GM18909 (cell line): ENCODE measurements at regions not wholly inside any gene's neighbourhood (a gene's known extent, or its start where the extent isn't known, plus 50 kb on each side); places are given as distances from the start of the nearest gene placed in this dataset.

ENCODE experiments used
- ATAC-seq: cut with Tn5 transposase; IDR thresholded peaks from one replicate; pipeline ENCODE4 v1.9.1; 2021; ENCODE audit warnings: mild to moderate bottlenecking; ENCODE audit not compliant: unreplicated experiment, poor library complexity

DNA sequence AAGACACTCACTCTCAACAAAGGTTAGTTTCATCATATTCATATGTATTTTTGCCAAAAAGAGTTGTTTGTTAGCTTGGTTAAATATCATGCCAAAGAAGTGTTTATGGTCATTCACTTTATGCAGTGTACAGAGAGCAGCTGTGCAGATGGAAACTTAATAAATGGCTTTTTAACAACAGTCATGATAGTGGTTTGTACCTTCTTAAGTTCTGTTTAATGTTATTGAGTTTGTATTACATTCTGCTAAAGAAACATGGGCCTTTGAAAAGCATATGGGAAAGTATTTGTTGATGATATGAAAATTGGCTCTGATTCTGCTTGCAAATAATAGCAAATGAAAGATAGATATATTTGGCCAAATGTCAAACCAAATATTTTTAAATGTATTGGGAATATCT lies 607.3 kb downstream of the NCAM2 start:
- ATAC-seq, result no peak

DNA sequence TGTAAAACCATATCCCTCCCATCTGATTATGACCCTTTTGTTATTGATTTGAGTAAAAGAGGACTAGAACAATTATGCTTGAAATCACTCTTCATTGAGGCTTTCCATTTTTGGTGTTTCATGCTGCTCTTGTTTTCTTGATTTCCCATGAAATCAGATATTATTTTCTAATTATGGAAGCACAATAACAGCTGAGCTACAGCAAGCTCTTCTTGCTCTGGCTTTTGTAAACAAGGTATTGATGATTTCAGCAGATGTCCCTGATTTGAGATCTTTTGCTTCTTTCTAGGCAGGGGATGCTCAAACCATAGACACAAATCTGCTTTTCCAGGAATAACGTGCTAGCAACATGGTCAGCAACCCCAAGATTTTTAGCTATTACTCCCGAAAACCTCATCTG lies 607.8 kb downstream of the NCAM2 start:
- ATAC-seq, result no peak

DNA sequence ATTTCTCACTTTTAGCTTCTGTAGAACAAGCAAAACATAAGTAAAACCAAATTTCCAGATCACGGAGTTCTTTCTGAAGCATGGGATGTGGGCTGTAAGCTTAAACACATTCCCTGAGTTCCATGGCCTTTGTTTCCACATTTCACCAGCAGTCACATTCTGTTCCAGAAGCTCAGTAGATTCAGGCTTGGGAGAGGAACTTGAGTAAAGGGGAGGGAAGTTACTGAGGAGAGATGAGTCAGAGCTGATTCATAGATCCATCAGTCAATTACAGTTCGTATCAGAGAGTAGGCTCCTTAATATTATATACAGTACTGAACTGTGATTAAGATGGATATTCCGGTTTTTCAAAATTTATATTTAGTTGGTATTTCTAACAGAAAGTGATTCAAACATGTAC lies 614.3 kb downstream of the NCAM2 start:
- no peak for ATAC-seq

DNA sequence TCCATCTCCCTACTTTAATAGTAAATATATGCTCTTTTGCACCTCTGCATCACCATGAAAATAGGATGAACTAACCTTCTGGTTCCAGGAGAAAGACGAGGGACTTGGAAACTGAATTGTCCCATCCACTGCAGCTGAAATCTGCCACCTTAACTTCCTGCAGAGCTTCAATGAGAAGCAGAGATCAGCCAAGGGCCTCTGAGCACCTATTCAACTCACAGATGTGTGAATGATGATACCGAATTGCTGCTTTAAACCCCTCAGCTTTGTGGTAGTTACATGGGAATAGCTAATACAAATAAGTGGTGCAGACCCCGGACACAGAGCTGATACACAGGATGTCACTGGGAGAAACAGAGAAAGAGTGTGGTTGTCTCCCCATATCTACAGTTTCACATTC lies 616.8 kb downstream of the NCAM2 start:
- no peak for ATAC-seq

DNA sequence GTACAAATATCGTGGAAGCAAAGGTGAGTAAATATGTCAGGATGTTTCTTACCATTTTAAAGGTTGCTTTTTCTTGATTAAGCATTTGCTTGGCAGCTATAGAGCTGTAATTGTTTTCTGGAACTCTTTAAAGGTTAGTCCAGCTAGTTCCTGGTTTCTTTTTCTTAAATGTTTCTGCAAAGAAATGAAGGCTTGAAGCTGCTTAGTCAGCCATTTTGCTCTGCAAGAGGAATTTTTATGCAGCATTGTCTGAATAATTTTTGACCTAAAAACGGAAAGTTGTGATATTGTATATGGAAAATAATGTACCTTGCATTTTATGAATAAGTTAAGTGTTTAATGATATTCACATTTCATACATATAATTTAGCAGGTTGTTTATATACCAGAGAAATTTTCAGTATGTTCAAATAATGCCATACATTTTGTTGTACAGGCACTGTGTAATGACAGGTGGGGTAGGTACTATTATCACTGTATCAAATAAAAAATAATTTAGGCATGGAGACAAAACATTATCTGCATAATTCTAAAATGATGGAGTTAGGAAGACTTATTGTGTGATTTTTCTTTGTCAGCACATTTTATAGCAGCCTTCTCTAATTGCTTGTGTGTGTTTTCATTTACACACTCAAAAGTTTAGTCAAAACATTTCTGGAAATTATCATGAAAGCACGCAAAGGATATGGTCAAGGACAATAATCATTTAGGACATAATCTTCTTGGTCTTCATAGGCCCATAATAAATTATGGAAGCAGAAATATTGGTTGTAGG lies 624.4 kb downstream of the NCAM2 start:
- ATAC-seq, result no peak

DNA sequence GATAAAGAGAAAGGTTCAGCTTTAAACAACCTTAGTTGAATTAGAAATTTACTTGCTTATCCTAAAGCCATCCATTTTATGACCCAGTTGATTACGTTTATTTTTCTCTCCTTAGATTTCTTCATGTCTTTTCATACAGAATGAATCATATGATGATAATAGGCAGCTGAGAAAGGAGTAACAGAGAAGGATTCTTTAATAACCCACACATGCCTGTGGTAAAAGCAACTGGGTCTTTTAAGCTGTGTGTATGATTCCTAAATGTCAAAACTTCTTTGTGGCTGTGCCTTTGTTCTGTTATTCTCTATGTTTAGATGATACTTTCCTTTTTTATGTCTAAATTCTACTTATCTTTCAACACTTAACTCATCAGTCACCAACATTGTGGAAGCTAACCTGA lies 626.5 kb downstream of the NCAM2 start:
- ATAC-seq, result no peak

- no peak for ATAC-seq
Observed at GRCh38 chr21:21631961-21632360, 633.8 kb downstream of the NCAM2 start.

DNA sequence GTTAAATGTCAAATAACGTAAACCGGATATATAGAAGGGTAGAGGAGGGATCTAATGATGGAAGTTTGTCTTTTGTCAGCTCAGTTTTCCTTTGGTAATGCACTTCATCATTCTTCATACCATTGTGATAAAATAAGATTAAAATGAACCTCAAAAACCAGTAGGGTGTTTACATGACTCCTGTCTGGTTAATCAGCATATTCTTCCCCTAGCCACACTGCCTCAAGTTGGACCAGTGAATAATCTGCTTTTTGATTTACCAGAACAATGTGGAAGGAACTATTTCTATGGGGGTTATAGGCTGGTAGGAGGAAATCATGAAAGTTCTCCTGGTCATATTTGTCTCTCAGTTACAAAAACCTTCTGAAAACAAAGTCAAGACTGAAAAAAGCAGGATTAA lies 634.7 kb downstream of the NCAM2 start:
- ATAC-seq, result no peak

- ATAC-seq, result no peak
Observed at GRCh38 chr21:21661741-21662140, 663.5 kb downstream of the NCAM2 start.

- ATAC-seq, result no peak
Observed at GRCh38 chr21:21662776-21663175, 664.6 kb downstream of the NCAM2 start.

DNA sequence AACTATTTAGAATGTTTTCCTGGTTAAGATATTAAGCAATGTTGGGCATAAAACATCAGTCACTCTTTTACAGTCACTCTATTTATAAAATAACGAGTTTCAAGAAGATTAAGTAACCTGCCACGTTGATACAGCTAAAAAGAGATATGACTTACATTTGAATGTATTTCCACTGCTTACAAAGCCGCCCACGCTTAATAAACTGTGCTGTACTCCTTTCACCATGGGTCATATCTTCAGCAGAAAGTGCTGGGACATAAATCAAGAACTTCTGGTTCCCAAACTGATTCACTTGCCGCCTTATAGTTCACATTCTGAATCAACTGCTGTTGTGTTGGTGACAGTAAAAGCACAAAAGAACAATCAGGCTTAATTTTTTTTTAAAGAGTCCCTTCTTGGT lies 666.7 kb downstream of the NCAM2 start:
- ATAC-seq, result no peak

- no peak for ATAC-seq
Observed at GRCh38 chr21:21666689-21667088, 668.5 kb downstream of the NCAM2 start.

- ATAC-seq, result no peak
Observed at GRCh38 chr21:21668198-21668597, 670.0 kb downstream of the NCAM2 start.

GRCh38 chr21:21673959-21674358 lies 675.8 kb downstream of the NCAM2 start:
- no peak for ATAC-seq

DNA sequence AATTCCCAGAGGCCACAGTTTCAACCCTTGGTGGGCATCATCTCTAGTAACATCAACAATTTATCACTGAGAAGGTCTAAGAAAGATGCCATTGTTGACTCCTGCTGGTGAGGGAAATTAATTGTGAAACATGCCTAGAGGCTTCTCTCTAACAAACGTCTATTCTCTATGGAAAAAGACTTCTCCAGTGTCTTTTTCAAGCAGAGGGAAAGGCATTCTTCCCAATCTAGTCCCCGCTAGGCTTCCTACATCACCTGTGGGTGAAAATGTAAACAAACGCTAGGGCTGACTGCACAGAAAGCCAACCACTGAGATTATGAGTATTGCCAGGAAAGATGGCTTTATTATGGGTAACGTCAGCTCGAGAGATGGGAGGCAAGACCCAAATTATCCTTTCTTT lies 677.4 kb downstream of the NCAM2 start:
- no peak for ATAC-seq

GRCh38 chr21:21682172-21682571 lies 684.0 kb downstream of the NCAM2 start:
- no peak for ATAC-seq

- ATAC-seq, result no peak
Observed at GRCh38 chr21:21688889-21689288, 690.7 kb downstream of the NCAM2 start.

DNA sequence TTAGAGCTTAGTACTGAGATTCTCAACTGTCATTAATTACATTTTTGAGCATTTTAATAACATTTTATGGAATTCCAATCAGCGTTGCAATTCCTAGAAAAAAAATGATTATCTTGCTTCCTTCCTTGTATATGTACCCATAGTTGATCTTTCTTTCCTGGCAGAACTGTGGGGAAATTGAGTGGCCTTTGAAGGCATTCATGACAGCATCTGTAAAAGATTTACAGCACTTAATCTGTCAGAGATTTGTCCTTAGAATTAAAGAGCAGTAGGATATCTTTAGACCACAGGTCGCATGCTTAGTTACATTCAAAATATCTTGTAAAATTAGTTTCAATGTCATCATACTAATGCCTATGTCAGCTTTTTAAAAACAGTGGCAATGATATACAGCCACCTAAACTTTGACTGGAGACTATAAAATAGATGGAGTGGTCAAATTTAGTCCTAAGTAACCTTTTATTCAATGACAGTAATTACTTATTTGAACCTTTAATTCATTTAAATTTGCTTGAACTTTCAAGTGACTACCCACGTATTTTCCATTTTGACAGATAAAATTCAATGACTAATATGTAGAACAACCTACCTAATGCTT lies 692.0 kb downstream of the NCAM2 start:
- no peak for ATAC-seq

GRCh38 chr21:21712748-21713520 lies 714.7 kb downstream of the NCAM2 start:
- ATAC-seq, result no peak

DNA sequence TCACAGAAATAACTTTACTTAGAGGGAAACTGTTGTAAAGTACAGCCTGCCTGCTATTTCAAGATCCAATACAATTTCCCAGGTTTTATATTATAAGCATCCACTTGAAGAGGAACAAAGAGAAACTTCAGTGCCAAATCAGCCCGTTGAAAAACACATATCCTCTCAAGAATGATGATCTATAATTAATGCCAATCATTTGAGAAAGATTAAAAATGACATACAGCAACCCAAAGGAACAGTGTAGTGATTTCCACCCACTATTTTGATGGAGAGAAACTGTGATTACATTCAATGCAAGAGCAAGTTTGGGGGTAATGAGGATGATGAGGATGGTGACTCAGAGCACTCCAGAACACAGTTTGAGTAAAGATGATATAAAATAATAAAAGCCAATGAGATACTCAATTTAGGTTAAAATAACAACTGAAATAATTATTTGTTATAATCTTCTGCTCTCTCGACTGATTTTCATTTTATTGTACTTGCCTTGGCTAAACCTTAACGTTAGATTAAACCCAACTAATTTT lies 715.5 kb downstream of the NCAM2 start:
- ATAC-seq, result no peak

GRCh38 chr21:21714426-21714825 lies 716.2 kb downstream of the NCAM2 start:
- no peak for ATAC-seq
